ENCODE measurements at regions not wholly inside any gene's neighbourhood (a gene's known extent, or its start where the extent isn't known, plus 50 kb on each side); places are given as distances from the start of the nearest gene placed in this dataset.
"Not testable (repeated sequence)": the region's sequence is repeated elsewhere in the genome, so short reads cannot be mapped to it uniquely, and the experiment has no call there.

- peak overlapping the region; percentile 99 for H3K4ac ChIP-seq (ENCODE audit: low read depth, low read length)
- WGBS, 2 experiments (ENCODE audit: extremely low coverage in 2 of 2, insufficient read length in 1 of 2) = no CpG with 5 or more reads among the region's 37 CpGs
- DNase-seq (peak; percentile 57), ATAC-seq (ENCODE audit: low read depth) (peak; percentile 38)
- H2AFZ ChIP-seq (replicated peaks; ENCODE audit: low read length, poor library complexity) = peak overlapping the region; percentile 67
- peak overlapping the region; percentile 91 for H4K5ac ChIP-seq (ENCODE audit: low read depth, low read length)
- H3K27me3 ChIP-seq (ENCODE audit: control insufficient read depth, insufficient read depth, low read length); H2AK9ac ChIP-seq (replicated peaks; ENCODE audit: low read depth, low read length, poor library complexity); H4K20me1 ChIP-seq (ENCODE audit: insufficient read depth, low read length); POLR2A ChIA-PET (ENCODE audit: unreplicated experiment); H3K36me3 ChIP-seq (ENCODE audit: control insufficient read depth, insufficient read depth, low read length); H3K4me2 ChIP-seq (ENCODE audit: low read depth, low read length); H3K4me3 ChIP-seq (ENCODE audit: insufficient read depth, low read depth, low read length); CTCF ChIA-PET; BruUV-seq (replicated peaks); H3K9me3 ChIP-seq (ENCODE audit: control insufficient read depth, insufficient read depth, low read length); dilution Hi-C loops (cut with HindIII; ENCODE audit: low sequenced_read_pairs, unreplicated experiment); intact Hi-C loops (cut with micrococcal nuclease): not testable (repeated sequence)
- H4K8ac ChIP-seq (ENCODE audit: low read depth in 2 of 2, low read length in 2 of 2) = peak overlapping the region; percentile 96 to 97
- in situ Hi-C loops (cut with MboI; ENCODE audit: low sequenced_read_pairs) = loop anchor here (25.0 kb wide), 1 partner anchor 299 kb away; the partner anchor contains the start of genes NFATC2IP and SPNS1
- peak overlapping the region; percentile 99 for H4K91ac ChIP-seq (ENCODE audit: insufficient read depth, low read depth, low read length)
- H2AK5ac ChIP-seq (ENCODE audit: low read depth, low read length) = peak overlapping the region; percentile 99
- peak overlapping the region; percentile 93 for H3K23ac ChIP-seq (ENCODE audit: low read depth, low read length)
- peak overlapping the region; percentile 41; the same call in 1 of the 2 replicates for H3K56ac ChIP-seq (ENCODE audit: extremely low read depth, insufficient read depth, low read length)
- peaks cover 30% of the 10 kb centered on the region for H3K4me1 ChIP-seq (ENCODE audit: control insufficient read depth, insufficient read depth, low read length)
- peak overlapping the region; percentile 56 for H3K9ac ChIP-seq (ENCODE audit: low read depth, low read length)
- H3K79me1 ChIP-seq (ENCODE audit: low read depth in 1 of 2, low read length in 2 of 2) = peaks cover 0 to 12% of the 10 kb centered on the region in 2 experiments; a peak in 2 of 4 replicates
- peaks cover 13% of the 10 kb centered on the region for H3K9me1 ChIP-seq (ENCODE audit: insufficient read depth, low read length)
- peak overlapping the region; percentile 97 for H2BK20ac ChIP-seq (ENCODE audit: low read depth, low read length)
- H3K14ac ChIP-seq (replicated peaks; ENCODE audit: low read depth, low read length) = peak overlapping the region; percentile 99
- H2BK15ac ChIP-seq (ENCODE audit: low read depth, low read length) = peak overlapping the region; percentile 96; the same call in 1 of the 3 replicates
- H3K18ac ChIP-seq (ENCODE audit: low read depth, low read length) = peak overlapping the region; percentile 96
- peak overlapping the region; percentile 62 for H2BK5ac ChIP-seq (ENCODE audit: low read depth, low read length, poor library complexity, severe bottlenecking)
- peak overlapping the region; percentile 99 for H2BK120ac ChIP-seq (ENCODE audit: low read depth, low read length)
- peak overlapping the region; percentile 92 for H3K27ac ChIP-seq (ENCODE audit: insufficient read depth, low read length)
These were observed 144.9 kb downstream of the NPIPB11 start for GRCh38 chr16:29261427-29262248.

DNA sequence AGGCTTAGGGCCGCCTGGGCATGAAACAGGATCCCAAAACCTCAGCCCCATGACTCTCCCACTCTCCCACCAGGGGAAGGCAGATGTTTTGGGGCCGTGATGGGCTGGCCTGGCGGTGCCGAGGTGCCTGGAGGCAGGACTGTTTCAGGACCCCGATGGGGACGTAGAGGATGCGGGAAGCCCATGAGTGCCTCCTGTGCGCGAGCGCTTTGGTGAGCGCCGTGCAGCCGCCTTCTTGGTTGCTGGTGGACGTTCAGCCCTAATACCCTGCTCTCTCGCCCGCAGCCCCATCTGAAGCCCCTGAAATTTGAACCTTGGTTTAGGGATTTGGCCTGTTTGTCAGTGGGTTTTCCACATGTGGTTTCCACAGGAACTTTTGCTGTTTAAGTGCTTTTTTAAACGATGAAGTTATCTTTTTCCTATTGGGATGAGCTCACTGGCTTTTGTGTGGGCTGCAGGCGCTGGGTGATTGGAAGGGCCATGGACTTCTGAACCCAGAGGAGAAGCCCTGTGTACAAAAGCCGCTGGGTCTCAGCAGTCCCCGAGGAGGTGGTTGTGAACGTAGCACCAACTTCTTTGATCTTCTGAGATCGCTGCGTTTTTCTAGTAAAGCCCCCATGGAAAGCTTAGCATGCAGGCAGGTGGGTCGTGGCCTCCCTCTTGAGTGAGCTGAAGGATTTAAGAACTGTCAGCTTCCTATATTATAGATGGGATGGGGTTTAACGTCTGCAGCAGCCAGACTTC, 145.7 kb downstream of the NPIPB11 start:
- H4K8ac ChIP-seq (ENCODE audit: low read depth in 2 of 2, low read length in 2 of 2) = peak overlapping the region; percentile 96 to 97
- BruUV-seq (replicated peaks); H2AK9ac ChIP-seq (replicated peaks; ENCODE audit: low read depth, low read length, poor library complexity); H3K4me3 ChIP-seq (ENCODE audit: insufficient read depth, low read depth, low read length); H3K9me3 ChIP-seq (ENCODE audit: control insufficient read depth, insufficient read depth, low read length); H2BK5ac ChIP-seq (ENCODE audit: low read depth, low read length, poor library complexity, severe bottlenecking); intact Hi-C loops (cut with micrococcal nuclease); H3K27me3 ChIP-seq (ENCODE audit: control insufficient read depth, insufficient read depth, low read length); CTCF ChIA-PET; dilution Hi-C loops (cut with HindIII; ENCODE audit: low sequenced_read_pairs, unreplicated experiment); H3K36me3 ChIP-seq (ENCODE audit: control insufficient read depth, insufficient read depth, low read length); ATAC-seq (ENCODE audit: low read depth); H4K20me1 ChIP-seq (ENCODE audit: insufficient read depth, low read length); DNase-seq; H3K4me2 ChIP-seq (ENCODE audit: low read depth, low read length); H2AFZ ChIP-seq (replicated peaks; ENCODE audit: low read length, poor library complexity); POLR2A ChIA-PET (ENCODE audit: unreplicated experiment): not testable (repeated sequence)
- H2BK20ac ChIP-seq (ENCODE audit: low read depth, low read length) = peak overlapping the region; percentile 92
- H4K91ac ChIP-seq (ENCODE audit: insufficient read depth, low read depth, low read length) = peak overlapping the region; percentile 96
- peak overlapping the region; percentile 99 for H3K14ac ChIP-seq (replicated peaks; ENCODE audit: low read depth, low read length)
- in situ Hi-C loops (cut with MboI; ENCODE audit: low sequenced_read_pairs) = loop anchor here (25.0 kb wide), 1 partner anchor 299 kb away; the partner anchor contains the start of genes NFATC2IP and SPNS1
- H3K56ac ChIP-seq (ENCODE audit: extremely low read depth, insufficient read depth, low read length) = 0 out of 2 replicates have a peak overlapping the region, but pooled peaks have one; percentile 41
- H3K23ac ChIP-seq (ENCODE audit: low read depth, low read length) = peak overlapping the region; percentile 93; the same call in 1 of the 2 replicates
- H3K27ac ChIP-seq (ENCODE audit: insufficient read depth, low read length) = peak overlapping the region; percentile 88
- no CpG with 5 or more reads among the region's 25 CpGs for WGBS, 2 experiments (ENCODE audit: extremely low coverage in 2 of 2, insufficient read length in 1 of 2)
- peaks cover 0 to 12% of the 10 kb centered on the region in 2 experiments; a peak in 2 of 4 replicates for H3K79me1 ChIP-seq (ENCODE audit: low read depth in 1 of 2, low read length in 2 of 2)
- peaks cover 14% of the 10 kb centered on the region for H3K9me1 ChIP-seq (ENCODE audit: insufficient read depth, low read length)
- peak overlapping the region; percentile 98 for H2BK120ac ChIP-seq (ENCODE audit: low read depth, low read length)
- peak overlapping the region; percentile 59 for H4K5ac ChIP-seq (ENCODE audit: low read depth, low read length)
- H3K4me1 ChIP-seq (ENCODE audit: control insufficient read depth, insufficient read depth, low read length) = peaks cover 32% of the 10 kb centered on the region
- H2AK5ac ChIP-seq (ENCODE audit: low read depth, low read length) = peak overlapping the region; percentile 99
- H3K9ac ChIP-seq (ENCODE audit: low read depth, low read length) = peak overlapping the region; percentile 45
- H3K18ac ChIP-seq (ENCODE audit: low read depth, low read length) = peak overlapping the region; percentile 67
- H2BK15ac ChIP-seq (ENCODE audit: low read depth, low read length) = peak overlapping the region; percentile 96; the same call in 1 of the 3 replicates
- H3K4ac ChIP-seq (ENCODE audit: low read depth, low read length) = peak overlapping the region; percentile 97

All from IMR-90 (cell line).